Fibroblast of lung (primary cell): ENCODE measurements at regions not wholly inside any gene's neighbourhood (a gene's known extent, or its start where the extent isn't known, plus 50 kb on each side); places are given as distances from the start of the nearest gene placed in this dataset.

Source experiments
- DNase-seq, 2 donors: peaks; one replicate each; pipeline versions ENCODE4 v3.0.0 to v3.0.0-alpha.2; 2010; ENCODE audit warnings: low read depth in 2 of 2
- H2AFZ ChIP-seq: 2 replicates; pipeline ENCODE4 v1.5.1; 2012; ENCODE audit warnings: low read length, control low read depth, inconsistent platforms
- H3K27ac ChIP-seq: 2 replicates; pipeline ENCODE4 v1.5.1; 2011; ENCODE audit warnings: low read length, control low read depth; ENCODE audit not compliant: insufficient read depth
- H3K27me3 ChIP-seq: 2 replicates; pipeline ENCODE4 v1.5.1; 2011; ENCODE audit warnings: mild to moderate bottlenecking, low read length; ENCODE audit not compliant: control insufficient read depth, insufficient read depth
- H3K36me3 ChIP-seq: 2 replicates; pipeline ENCODE4 v1.5.1; 2011; ENCODE audit warnings: low read length; ENCODE audit not compliant: control insufficient read depth, insufficient read depth
- H3K4me1 ChIP-seq: 2 replicates; pipeline ENCODE4 v1.5.1; 2011; ENCODE audit warnings: low read length; ENCODE audit not compliant: control insufficient read depth, insufficient read depth; ENCODE audit errors: extremely low read depth
- H3K4me2 ChIP-seq: 2 replicates; pipeline ENCODE4 v1.5.1; 2011; ENCODE audit warnings: low read length, control low read depth; ENCODE audit not compliant: insufficient read depth; ENCODE audit errors: extremely low read depth
- H3K4me3 ChIP-seq, 4 experiments: fragments of 200-600 bp in 1 of 4; sonication (generic) in 1 of 4; replicated peaks in 1 of 4; 2 replicates each; pipeline ENCODE4 v1.5.1; 2011 to 2016; ENCODE audit warnings: low read length in 4 of 4, low read depth in 3 of 4, mild to moderate bottlenecking in 3 of 4, control low read depth in 2 of 4, inconsistent platforms in 1 of 4, mixed read lengths in 1 of 4; ENCODE audit not compliant: insufficient read depth in 1 of 4; ENCODE audit errors: control extremely low read depth in 1 of 4
- H3K79me2 ChIP-seq: 2 replicates; pipeline ENCODE4 v1.5.1; 2012; ENCODE audit warnings: mild to moderate bottlenecking, low read length, inconsistent platforms; ENCODE audit not compliant: control insufficient read depth, insufficient read depth
- H3K9ac ChIP-seq: 2 replicates; pipeline ENCODE4 v1.5.1; 2011; ENCODE audit warnings: mild to moderate bottlenecking, low read length, control low read depth; ENCODE audit not compliant: insufficient read depth
- H3K9me3 ChIP-seq: 2 replicates; pipeline ENCODE4 v1.5.1; 2012; ENCODE audit warnings: low read depth, low read length; ENCODE audit not compliant: control insufficient read depth, insufficient read depth
- H4K20me1 ChIP-seq: 2 replicates; pipeline ENCODE4 v1.5.1; 2011; ENCODE audit warnings: low read length; ENCODE audit not compliant: control insufficient read depth, insufficient read depth; ENCODE audit errors: extremely low read depth
- EZH2 ChIP-seq: IDR thresholded peaks from 2 replicates; pipeline ENCODE4 v1.5.1; 2012; ENCODE audit warnings: low read length, control low read depth, mild to moderate bottlenecking; ENCODE audit errors: missing control alignments
- TF ChIP-seq, protein P1 (sequence below), 2 donors: IDR thresholded peaks in 1 of 2; conservative IDR thresholded peaks in 1 of 2; 1 replicate in 1 of 2; 2 replicates in 1 of 2; pipeline ENCODE4 v1.5.1; 2011 to 2012; ENCODE audit warnings: low read length in 2 of 2, control low read depth in 1 of 2, inconsistent platforms in 1 of 2, low read depth in 1 of 2, mild to moderate bottlenecking in 1 of 2

GRCh38 chr9:24096756-24097155 is 270.7 kb upstream of the ELAVL2 start:
- Histone ChIP-seq H2AFZ (no peak overlapping the region), H3K36me3 (no peaks in the 10 kb centered on the region), H3K4me2 (no peak overlapping the region), H3K9ac (no peak overlapping the region), H3K4me1 (no peaks in the 10 kb centered on the region), H3K9me3 (no peaks in the 10 kb centered on the region), H3K27ac (no peak overlapping the region), H4K20me1 (no peaks in the 10 kb centered on the region), H3K79me2 (no peaks in the 10 kb centered on the region), H3K4me3 (no peak overlapping the region), H3K27me3 (no peaks in the 10 kb centered on the region)
- DNase-seq = no peak
- no peak for TF ChIP-seq EZH2
- TF ChIP-seq, protein P1, sequence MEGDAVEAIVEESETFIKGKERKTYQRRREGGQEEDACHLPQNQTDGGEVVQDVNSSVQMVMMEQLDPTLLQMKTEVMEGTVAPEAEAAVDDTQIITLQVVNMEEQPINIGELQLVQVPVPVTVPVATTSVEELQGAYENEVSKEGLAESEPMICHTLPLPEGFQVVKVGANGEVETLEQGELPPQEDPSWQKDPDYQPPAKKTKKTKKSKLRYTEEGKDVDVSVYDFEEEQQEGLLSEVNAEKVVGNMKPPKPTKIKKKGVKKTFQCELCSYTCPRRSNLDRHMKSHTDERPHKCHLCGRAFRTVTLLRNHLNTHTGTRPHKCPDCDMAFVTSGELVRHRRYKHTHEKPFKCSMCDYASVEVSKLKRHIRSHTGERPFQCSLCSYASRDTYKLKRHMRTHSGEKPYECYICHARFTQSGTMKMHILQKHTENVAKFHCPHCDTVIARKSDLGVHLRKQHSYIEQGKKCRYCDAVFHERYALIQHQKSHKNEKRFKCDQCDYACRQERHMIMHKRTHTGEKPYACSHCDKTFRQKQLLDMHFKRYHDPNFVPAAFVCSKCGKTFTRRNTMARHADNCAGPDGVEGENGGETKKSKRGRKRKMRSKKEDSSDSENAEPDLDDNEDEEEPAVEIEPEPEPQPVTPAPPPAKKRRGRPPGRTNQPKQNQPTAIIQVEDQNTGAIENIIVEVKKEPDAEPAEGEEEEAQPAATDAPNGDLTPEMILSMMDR (conservative IDR thresholded peaks at IDR 0.05 in 1 of 2, IDR thresholded peaks at IDR 0.05 in 1 of 2; ENCODE audit: low read depth in 1 of 2, low read length in 2 of 2) = no peak

GRCh38 chr9:24095246-24095645 is 269.2 kb upstream of the ELAVL2 start:
- no peak for DNase-seq
- Histone ChIP-seq H3K4me1 (no peaks in the 10 kb centered on the region), H3K4me2 (no peak overlapping the region), H3K27ac (no peak overlapping the region), H3K27me3 (no peaks in the 10 kb centered on the region), H3K79me2 (no peaks in the 10 kb centered on the region), H3K36me3 (no peaks in the 10 kb centered on the region), H3K9ac (no peak overlapping the region), H4K20me1 (no peaks in the 10 kb centered on the region), H3K4me3 (no peak overlapping the region), H3K9me3 (no peaks in the 10 kb centered on the region), H2AFZ (no peak overlapping the region)
- TF ChIP-seq EZH2 = no peak
- TF ChIP-seq, protein P1 (conservative IDR thresholded peaks at IDR 0.05 in 1 of 2, IDR thresholded peaks at IDR 0.05 in 1 of 2; ENCODE audit: low read depth in 1 of 2, low read length in 2 of 2) = no peak

- no peak for DNase-seq
- Histone ChIP-seq H3K9ac (no peak overlapping the region), H3K4me3 (no peak overlapping the region), H3K9me3 (no peaks in the 10 kb centered on the region), H3K79me2 (no peaks in the 10 kb centered on the region), H3K36me3 (no peaks in the 10 kb centered on the region), H3K27me3 (no peaks in the 10 kb centered on the region), H2AFZ (no peak overlapping the region), H3K4me1 (no peaks in the 10 kb centered on the region), H3K27ac (no peak overlapping the region), H3K4me2 (no peak overlapping the region), H4K20me1 (no peaks in the 10 kb centered on the region)
- no peak for TF ChIP-seq EZH2
- TF ChIP-seq, protein P1 (conservative IDR thresholded peaks at IDR 0.05 in 1 of 2, IDR thresholded peaks at IDR 0.05 in 1 of 2; ENCODE audit: low read depth in 1 of 2, low read length in 2 of 2) = no peak
These were observed 264.5 kb upstream of the ELAVL2 start for GRCh38 chr9:24090566-24090965.
